Cerebellar nuclear complex (tissue), 1 donor: ENCODE measurements at regions not wholly inside any gene's neighbourhood (a gene's known extent, or its start where the extent isn't known, plus 50 kb on each side); places are given as distances from the start of the nearest gene placed in this dataset.

Source experiments
- DNase-seq, 2 experiments: peaks; one replicate each; lab custom pipeline; 2025; lab: John Stamatoyannopoulos, UW

GRCh38 chr11:97136067-97136466, 746.3 kb downstream of the JRKL start:
- DNase-seq: no peak

DNA sequence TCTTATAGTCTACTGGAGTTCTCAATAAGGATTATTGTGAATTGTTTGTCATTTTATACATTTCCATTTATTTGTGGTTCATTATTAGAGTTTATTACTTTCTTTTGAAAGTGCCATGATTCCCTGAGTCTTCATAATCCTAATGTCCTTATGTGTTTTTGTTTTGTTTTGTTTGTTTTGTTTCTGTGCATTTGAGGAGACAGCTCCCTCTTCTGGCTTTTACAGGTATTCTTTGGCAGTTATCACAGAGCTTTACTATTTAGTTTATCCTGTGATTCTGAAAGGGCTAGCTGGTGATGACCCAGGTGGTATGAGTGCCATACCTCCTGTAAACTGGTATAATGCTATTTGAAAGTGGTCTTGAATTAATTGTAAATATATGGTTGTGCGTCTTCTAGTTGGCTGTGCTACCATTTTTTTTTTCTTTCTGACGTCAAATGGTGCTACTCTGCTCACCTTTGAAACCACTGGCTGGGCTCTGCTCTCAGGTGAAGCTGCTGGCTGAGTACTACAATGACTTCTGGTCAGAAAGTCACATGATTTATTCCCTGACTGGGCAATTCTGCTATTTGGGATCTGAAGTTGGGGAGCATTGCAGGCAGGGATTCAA, 751.2 kb downstream of the JRKL start:
- DNase-seq: no peak

GRCh38 chr11:97143463-97143862, 753.6 kb downstream of the JRKL start:
- no peak for DNase-seq

- no peak for DNase-seq
Observed at GRCh38 chr11:97149741-97150140, 759.9 kb downstream of the JRKL start.

DNA sequence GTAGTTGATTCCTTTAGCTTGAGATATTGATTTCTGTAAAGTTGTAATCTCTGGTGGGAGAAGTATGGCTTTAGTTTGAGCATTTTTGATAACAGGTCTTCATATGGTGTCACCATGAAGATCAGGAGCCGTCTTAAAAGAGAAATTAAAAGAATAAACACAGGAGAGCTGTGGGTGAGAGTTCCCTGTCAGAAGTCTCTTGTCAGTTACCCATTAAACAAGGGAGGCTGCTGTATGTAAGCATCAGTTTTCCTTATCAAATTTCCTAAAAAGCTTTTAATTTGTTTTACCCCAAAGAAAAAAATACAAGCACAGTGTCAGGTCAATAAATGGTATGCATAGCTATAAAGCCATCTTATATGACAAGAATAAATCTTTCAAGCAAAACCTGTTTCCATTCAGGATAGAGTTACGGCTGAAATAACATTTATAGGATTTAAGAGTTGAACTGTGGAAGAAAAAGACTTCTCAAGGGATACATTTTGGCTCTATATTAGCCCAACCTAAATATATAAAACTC, 767.5 kb downstream of the JRKL start:
- DNase-seq: no peak

DNA sequence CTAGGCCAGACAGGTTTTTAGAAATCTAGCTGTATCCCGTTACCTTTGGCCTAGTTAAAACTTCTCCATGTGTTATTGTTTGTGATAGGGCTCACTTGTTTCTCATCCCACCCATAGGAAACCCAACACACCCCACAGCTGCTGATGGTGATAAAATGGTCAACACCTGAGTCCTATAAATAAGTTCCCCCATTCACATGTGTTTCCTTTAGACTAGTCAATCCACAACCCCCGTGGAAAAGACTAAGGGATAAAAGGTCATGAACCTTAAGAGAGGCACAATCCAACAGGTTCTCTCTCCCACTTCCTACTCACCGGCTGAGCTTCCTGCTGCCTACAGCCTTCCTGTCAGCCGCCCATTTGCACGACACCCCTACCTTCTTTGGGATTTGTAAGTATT, 768.4 kb downstream of the JRKL start:
- DNase-seq: no peak

DNA sequence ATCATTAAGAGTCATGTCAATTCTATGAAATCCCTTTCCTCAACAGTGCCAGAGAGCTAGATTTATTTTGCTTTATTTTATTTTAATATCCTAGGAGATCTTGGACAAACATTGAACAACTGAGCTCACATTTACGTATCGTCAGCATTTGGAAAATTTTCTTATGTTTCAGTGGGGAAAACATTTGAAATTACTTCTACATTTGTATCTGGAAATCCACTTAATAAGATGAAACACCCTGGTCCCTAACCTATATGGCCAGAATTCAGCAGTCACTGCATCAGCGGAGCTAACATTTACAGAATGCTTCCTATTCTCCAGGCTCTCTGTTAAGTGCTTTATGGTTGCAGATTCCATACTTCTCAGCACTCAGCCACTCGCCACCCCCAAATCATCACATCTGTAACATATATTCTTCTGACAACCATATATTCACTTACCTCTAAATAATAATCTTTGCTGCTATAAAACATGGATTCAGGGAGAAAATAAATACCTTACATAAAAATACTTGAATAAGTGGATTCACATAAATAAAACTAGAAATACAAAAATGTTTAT, 773.9 kb downstream of the JRKL start:
- DNase-seq: no peak

DNA sequence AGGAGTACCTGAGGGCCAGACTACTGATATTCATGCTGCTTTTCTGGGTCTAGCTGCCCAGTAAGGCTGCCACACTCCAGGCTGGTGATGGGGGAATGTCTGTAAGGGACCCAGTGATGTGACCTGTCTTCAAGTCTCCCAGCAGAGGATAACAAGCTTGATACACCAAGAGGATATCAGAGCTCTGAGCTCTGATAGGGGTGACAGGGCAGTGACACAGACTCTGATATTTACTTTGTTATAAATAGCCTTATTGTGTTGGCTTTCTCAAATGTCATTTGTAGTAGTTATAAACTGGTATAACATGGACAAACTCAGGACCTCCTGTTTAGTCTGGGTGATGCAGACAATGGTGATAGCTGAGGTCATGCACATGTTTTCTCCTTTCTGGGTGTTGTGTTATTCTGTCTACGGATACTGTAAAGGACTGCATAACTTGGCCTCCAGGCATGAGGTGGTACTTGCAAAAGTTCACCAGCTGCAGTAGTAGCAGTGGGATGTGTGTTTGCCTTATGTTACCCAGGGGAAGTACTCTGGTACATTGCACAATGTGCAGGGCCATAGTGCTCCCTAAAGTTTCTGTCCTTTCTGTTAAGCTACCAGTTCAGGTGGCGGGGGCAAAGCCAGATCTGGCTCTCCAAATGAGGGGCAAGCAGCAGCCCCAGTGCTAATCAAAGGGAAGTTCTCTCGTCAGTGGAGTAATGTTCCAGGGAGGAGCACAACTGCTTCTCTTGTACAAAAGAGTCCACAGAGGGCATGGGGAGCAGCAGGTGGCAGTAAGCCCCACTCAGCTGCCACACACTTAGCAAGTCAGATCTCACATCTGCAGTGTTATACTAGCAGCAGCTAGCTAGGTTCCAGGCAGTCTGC, 812.2 kb downstream of the JRKL start:
- no peak for DNase-seq

GRCh38 chr11:97202613-97203292, 812.9 kb downstream of the JRKL start:
- no peak for DNase-seq

DNA sequence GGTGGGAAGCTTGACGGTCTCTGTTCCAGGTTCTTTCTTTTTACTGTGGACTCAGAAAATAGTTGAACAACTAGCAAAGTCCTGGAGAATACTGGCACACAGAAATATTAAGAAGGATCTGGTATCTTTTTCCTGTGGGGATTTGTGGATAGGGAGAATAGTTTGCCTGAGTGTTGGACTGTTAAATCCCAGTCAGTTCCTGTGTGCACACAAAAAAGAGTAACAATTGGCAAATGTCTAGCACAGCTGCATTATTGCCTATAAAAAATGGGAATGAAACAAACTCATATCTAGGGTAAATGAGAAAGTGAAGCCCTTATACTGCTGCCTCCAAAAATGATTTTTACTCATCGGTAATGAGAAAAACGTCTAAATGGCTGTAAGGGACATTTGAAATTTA, 828.2 kb downstream of the JRKL start:
- DNase-seq: no peak

GRCh38 chr11:97223647-97224046, 833.8 kb downstream of the JRKL start:
- DNase-seq: no peak

DNA sequence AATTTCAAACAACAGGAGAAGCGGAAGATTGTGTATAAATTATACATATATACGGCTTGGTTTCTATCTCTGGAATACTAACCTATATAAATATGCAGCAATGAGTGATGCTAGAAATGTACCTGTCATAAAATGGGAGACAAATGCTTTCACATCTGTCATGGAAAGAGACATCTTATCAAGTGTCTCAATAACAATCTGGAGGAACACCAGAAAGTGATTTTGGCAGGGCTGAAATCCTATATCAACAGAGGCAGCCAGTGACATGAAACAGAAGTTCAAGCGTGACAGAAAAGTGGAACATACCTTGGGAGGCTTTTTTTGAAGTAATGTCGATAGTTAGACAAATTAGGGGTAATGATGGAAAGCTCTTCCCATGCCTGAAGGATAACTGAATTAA, 834.6 kb downstream of the JRKL start:
- no peak for DNase-seq

- no peak for DNase-seq
Observed at GRCh38 chr11:97225794-97226193, 836.0 kb downstream of the JRKL start.

- no peak for DNase-seq
Observed at GRCh38 chr11:97229936-97230335, 840.1 kb downstream of the JRKL start.

- no peak for DNase-seq
Observed at GRCh38 chr11:97231231-97231630, 841.4 kb downstream of the JRKL start.

- DNase-seq: no peak
Observed at GRCh38 chr11:97234016-97234415, 844.2 kb downstream of the JRKL start.

- DNase-seq: no peak
Observed at GRCh38 chr11:97237151-97237550, 847.3 kb downstream of the JRKL start.

GRCh38 chr11:97247601-97248000, 857.8 kb downstream of the JRKL start:
- DNase-seq: no peak

GRCh38 chr11:97254790-97255189, 865.0 kb downstream of the JRKL start:
- no peak for DNase-seq

GRCh38 chr11:97259434-97259833, 869.6 kb downstream of the JRKL start:
- DNase-seq: no peak

DNA sequence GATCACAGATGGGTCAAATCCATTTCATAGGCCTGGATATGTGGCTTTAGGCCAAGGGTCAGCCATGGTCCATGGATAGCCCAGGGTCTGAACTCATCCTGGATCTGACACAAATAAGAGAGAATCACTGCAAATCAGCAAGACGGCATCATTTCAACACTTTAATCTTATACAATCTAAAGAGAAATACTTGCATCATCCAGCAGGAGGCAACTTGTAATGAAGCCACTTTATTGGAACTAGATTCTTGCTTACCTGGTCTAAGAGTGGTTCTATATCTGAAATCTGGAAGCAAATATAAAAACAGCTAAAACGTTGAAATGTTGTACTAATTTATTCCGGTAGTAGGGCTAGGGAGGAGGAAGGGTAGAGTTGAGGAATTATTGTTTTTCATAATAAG, 870.1 kb downstream of the JRKL start:
- no peak for DNase-seq

GRCh38 chr11:97263183-97263858, 873.5 kb downstream of the JRKL start:
- DNase-seq: no peak
